ENCODE measurements at regions not wholly inside any gene's neighbourhood (a gene's known extent, or its start where the extent isn't known, plus 50 kb on each side); places are given as distances from the start of the nearest gene placed in this dataset.

GRCh38 chr6:166842607-166843006 lies 113.7 kb downstream of the RNASET2 start:
- Histone ChIP-seq H3K4me1 (ENCODE audit: control insufficient read depth, insufficient read depth, low read length) (no peaks in the 10 kb centered on the region), H3K4me3 (ENCODE audit: low read depth, low read length) (no peak overlapping the region), H3K27ac (ENCODE audit: low read depth, low read length) (no peak overlapping the region), H3K27me3 (ENCODE audit: control insufficient read depth, insufficient read depth, low read length) (no peaks in the 10 kb centered on the region), H3K9ac (ENCODE audit: low read length) (no peak overlapping the region), H3K36me3 (ENCODE audit: control insufficient read depth, insufficient read depth, low read length) (no peaks in the 10 kb centered on the region), H3K9me3 (ENCODE audit: control insufficient read depth, insufficient read depth, low read depth, low read length) (no peaks in the 10 kb centered on the region)

GRCh38 chr6:166841216-166841615 lies 115.1 kb downstream of the RNASET2 start:
- no peaks in the 10 kb centered on the region for H3K27me3 ChIP-seq (ENCODE audit: control insufficient read depth, insufficient read depth, low read length)
- no peaks in the 10 kb centered on the region for H3K36me3 ChIP-seq (ENCODE audit: control insufficient read depth, insufficient read depth, low read length)
- no peaks in the 10 kb centered on the region for H3K4me1 ChIP-seq (ENCODE audit: control insufficient read depth, insufficient read depth, low read length)
- H3K9ac ChIP-seq (ENCODE audit: low read length), result no peak overlapping the region
- no peak overlapping the region for H3K4me3 ChIP-seq (ENCODE audit: low read depth, low read length)
- H3K27ac ChIP-seq (ENCODE audit: low read depth, low read length), result no peak overlapping the region
- H3K9me3 ChIP-seq (ENCODE audit: control insufficient read depth, insufficient read depth, low read depth, low read length), result no peaks in the 10 kb centered on the region

- Histone ChIP-seq H3K9me3 (ENCODE audit: control insufficient read depth, insufficient read depth, low read depth, low read length) (no peaks in the 10 kb centered on the region), H3K9ac (ENCODE audit: low read length) (no peak overlapping the region), H3K4me3 (ENCODE audit: low read depth, low read length) (no peak overlapping the region), H3K4me1 (ENCODE audit: control insufficient read depth, insufficient read depth, low read length) (no peaks in the 10 kb centered on the region), H3K36me3 (ENCODE audit: control insufficient read depth, insufficient read depth, low read length) (no peaks in the 10 kb centered on the region), H3K27ac (ENCODE audit: low read depth, low read length) (no peak overlapping the region), H3K27me3 (ENCODE audit: control insufficient read depth, insufficient read depth, low read length) (no peaks in the 10 kb centered on the region)
Observed at GRCh38 chr6:166839569-166839968, 116.8 kb downstream of the RNASET2 start.

GRCh38 chr6:166838987-166839386 lies 117.4 kb downstream of the RNASET2 start:
- no peak overlapping the region for H3K9ac ChIP-seq (ENCODE audit: low read length)

GRCh38 chr6:166836785-166837718 lies 119.3 kb downstream of the RNASET2 start:
- no peaks in the 10 kb centered on the region for H3K4me1 ChIP-seq (ENCODE audit: control insufficient read depth, insufficient read depth, low read length)
- no peak overlapping the region for H3K27ac ChIP-seq (ENCODE audit: low read depth, low read length)
- H3K27me3 ChIP-seq (ENCODE audit: control insufficient read depth, insufficient read depth, low read length), result no peaks in the 10 kb centered on the region
- H3K4me3 ChIP-seq (ENCODE audit: low read depth, low read length), result no peak overlapping the region
- H3K9me3 ChIP-seq (ENCODE audit: control insufficient read depth, insufficient read depth, low read depth, low read length), result no peaks in the 10 kb centered on the region
- H3K36me3 ChIP-seq (ENCODE audit: control insufficient read depth, insufficient read depth, low read length), result no peaks in the 10 kb centered on the region
- H3K9ac ChIP-seq (ENCODE audit: low read length), result no peak overlapping the region

More at GRCh38 chr6:166838987-166839386, 117.4 kb downstream of the RNASET2 start:
- H3K9me3 ChIP-seq (ENCODE audit: control insufficient read depth, insufficient read depth, low read depth, low read length), result no peaks in the 10 kb centered on the region
- H3K4me3 ChIP-seq (ENCODE audit: low read depth, low read length), result no peak overlapping the region
- no peaks in the 10 kb centered on the region for H3K27me3 ChIP-seq (ENCODE audit: control insufficient read depth, insufficient read depth, low read length)
- H3K4me1 ChIP-seq (ENCODE audit: control insufficient read depth, insufficient read depth, low read length), result no peaks in the 10 kb centered on the region
- H3K36me3 ChIP-seq (ENCODE audit: control insufficient read depth, insufficient read depth, low read length), result no peaks in the 10 kb centered on the region
- H3K27ac ChIP-seq (ENCODE audit: low read depth, low read length), result no peak overlapping the region

- Histone ChIP-seq H3K9ac (ENCODE audit: low read length) (no peak overlapping the region), H3K4me1 (ENCODE audit: control insufficient read depth, insufficient read depth, low read length) (no peaks in the 10 kb centered on the region), H3K36me3 (ENCODE audit: control insufficient read depth, insufficient read depth, low read length) (no peaks in the 10 kb centered on the region), H3K4me3 (ENCODE audit: low read depth, low read length) (no peak overlapping the region), H3K27me3 (ENCODE audit: control insufficient read depth, insufficient read depth, low read length) (no peaks in the 10 kb centered on the region), H3K9me3 (ENCODE audit: control insufficient read depth, insufficient read depth, low read depth, low read length) (no peaks in the 10 kb centered on the region), H3K27ac (ENCODE audit: low read depth, low read length) (no peak overlapping the region)
Observed at GRCh38 chr6:166834049-166834448, 122.3 kb downstream of the RNASET2 start.

GRCh38 chr6:166830891-166831363 lies 125.4 kb downstream of the RNASET2 start:
- Histone ChIP-seq H3K9ac (ENCODE audit: low read length) (no peak overlapping the region), H3K4me1 (ENCODE audit: control insufficient read depth, insufficient read depth, low read length) (no peaks in the 10 kb centered on the region), H3K27ac (ENCODE audit: low read depth, low read length) (no peak overlapping the region), H3K9me3 (ENCODE audit: control insufficient read depth, insufficient read depth, low read depth, low read length) (no peaks in the 10 kb centered on the region), H3K4me3 (ENCODE audit: low read depth, low read length) (no peak overlapping the region), H3K27me3 (ENCODE audit: control insufficient read depth, insufficient read depth, low read length) (no peaks in the 10 kb centered on the region), H3K36me3 (ENCODE audit: control insufficient read depth, insufficient read depth, low read length) (no peaks in the 10 kb centered on the region)

GRCh38 chr6:166830185-166830890 lies 126.0 kb downstream of the RNASET2 start:
- H3K36me3 ChIP-seq (ENCODE audit: control insufficient read depth, insufficient read depth, low read length), result no peaks in the 10 kb centered on the region
- H3K9ac ChIP-seq (ENCODE audit: low read length), result no peak overlapping the region
- no peaks in the 10 kb centered on the region for H3K4me1 ChIP-seq (ENCODE audit: control insufficient read depth, insufficient read depth, low read length)
- H3K4me3 ChIP-seq (ENCODE audit: low read depth, low read length), result no peak overlapping the region
- no peaks in the 10 kb centered on the region for H3K9me3 ChIP-seq (ENCODE audit: control insufficient read depth, insufficient read depth, low read depth, low read length)
- H3K27me3 ChIP-seq (ENCODE audit: control insufficient read depth, insufficient read depth, low read length), result no peaks in the 10 kb centered on the region
- H3K27ac ChIP-seq (ENCODE audit: low read depth, low read length), result no peak overlapping the region

- no peaks in the 10 kb centered on the region for H3K9me3 ChIP-seq (ENCODE audit: control insufficient read depth, insufficient read depth, low read depth, low read length)
- H3K36me3 ChIP-seq (ENCODE audit: control insufficient read depth, insufficient read depth, low read length), result no peaks in the 10 kb centered on the region
- H3K9ac ChIP-seq (ENCODE audit: low read length), result no peak overlapping the region
- no peak overlapping the region for H3K4me3 ChIP-seq (ENCODE audit: low read depth, low read length)
- no peak overlapping the region for H3K27ac ChIP-seq (ENCODE audit: low read depth, low read length)
- H3K27me3 ChIP-seq (ENCODE audit: control insufficient read depth, insufficient read depth, low read length), result no peaks in the 10 kb centered on the region
- H3K4me1 ChIP-seq (ENCODE audit: control insufficient read depth, insufficient read depth, low read length), result no peaks in the 10 kb centered on the region
Observed at GRCh38 chr6:166826264-166826663, 130.1 kb downstream of the RNASET2 start.

- no peak overlapping the region for H3K9ac ChIP-seq (ENCODE audit: low read length)
- H3K36me3 ChIP-seq (ENCODE audit: control insufficient read depth, insufficient read depth, low read length), result no peaks in the 10 kb centered on the region
- H3K27ac ChIP-seq (ENCODE audit: low read depth, low read length), result no peak overlapping the region
- H3K4me1 ChIP-seq (ENCODE audit: control insufficient read depth, insufficient read depth, low read length), result no peaks in the 10 kb centered on the region
- H3K27me3 ChIP-seq (ENCODE audit: control insufficient read depth, insufficient read depth, low read length), result no peaks in the 10 kb centered on the region
- H3K4me3 ChIP-seq (ENCODE audit: low read depth, low read length), result no peak overlapping the region
- no peaks in the 10 kb centered on the region for H3K9me3 ChIP-seq (ENCODE audit: control insufficient read depth, insufficient read depth, low read depth, low read length)
Observed at GRCh38 chr6:166825553-166826145, 130.7 kb downstream of the RNASET2 start.

GRCh38 chr6:166824880-166825250 lies 131.5 kb downstream of the RNASET2 start:
- no peaks in the 10 kb centered on the region for H3K27me3 ChIP-seq (ENCODE audit: control insufficient read depth, insufficient read depth, low read length)
- H3K4me1 ChIP-seq (ENCODE audit: control insufficient read depth, insufficient read depth, low read length), result no peaks in the 10 kb centered on the region
- H3K9me3 ChIP-seq (ENCODE audit: control insufficient read depth, insufficient read depth, low read depth, low read length), result no peaks in the 10 kb centered on the region
- no peaks in the 10 kb centered on the region for H3K36me3 ChIP-seq (ENCODE audit: control insufficient read depth, insufficient read depth, low read length)
- no peak overlapping the region for H3K9ac ChIP-seq (ENCODE audit: low read length)
- H3K27ac ChIP-seq (ENCODE audit: low read depth, low read length), result no peak overlapping the region
- no peak overlapping the region for H3K4me3 ChIP-seq (ENCODE audit: low read depth, low read length)
